IMR-90 (cell line): ENCODE measurements at regions not wholly inside any gene's neighbourhood (a gene's known extent, or its start where the extent isn't known, plus 50 kb on each side); places are given as distances from the start of the nearest gene placed in this dataset.

ENCODE experiments used
- ATAC-seq: fragments of 200-7000 bp; cut with Tn5 transposase; 2 replicates; pipeline ENCODE4 v1.9.1; 2020; ENCODE audit warnings: low read depth, mild to moderate bottlenecking, moderate library complexity
- BruUV-seq: library from RNA; stranded (reverse); fragments of 400-500 nt; replicated peaks from 2 replicates; lab custom pipeline; 2021; lab: Mats Ljungman, UMichigan
- CTCF ChIA-PET: fragments of 300-600 bp; formaldehyde crosslinking; extraction: SDS; loops from one replicate; lab custom pipeline; 2021; ENCODE audit warnings: antibody characterized with exemption; lab: Yijun Ruan, JAX
- POLR2A ChIA-PET: fragments of 300-600 bp; sonication (Branson Sonifier 250); formaldehyde crosslinking; loops from one replicate; lab custom pipeline; 2022; ENCODE audit warnings: antibody characterized with exemption; ENCODE audit not compliant: unreplicated experiment; lab: Charles Lee
- DNase-seq: peaks from one replicate; pipeline ENCODE4 v3.0.0; 2013
- H2AFZ ChIP-seq: replicated peaks from 2 replicates; pipeline ENCODE3; 2013; ENCODE audit warnings: low read length, mild to moderate bottlenecking; ENCODE audit not compliant: poor library complexity
- H2AK5ac ChIP-seq: 2 replicates; pipeline ENCODE4 v1.6.1; 2013; ENCODE audit warnings: low read depth, low read length, inconsistent platforms
- H2AK9ac ChIP-seq: replicated peaks from 2 replicates; pipeline ENCODE3; 2013; ENCODE audit warnings: mild to moderate bottlenecking, low read depth, low read length, moderate library complexity; ENCODE audit not compliant: poor library complexity
- H2BK120ac ChIP-seq: 2 replicates; pipeline ENCODE4 v1.6.1; 2013; ENCODE audit warnings: low read depth, low read length, inconsistent platforms
- H2BK15ac ChIP-seq: 3 replicates; pipeline ENCODE4 v1.6.1; 2013; ENCODE audit warnings: low read depth, low read length, inconsistent platforms
- H2BK20ac ChIP-seq: 2 replicates; pipeline ENCODE4 v1.6.1; 2013; ENCODE audit warnings: low read depth, mild to moderate bottlenecking, inconsistent platforms, low read length, moderate library complexity
- H2BK5ac ChIP-seq: 2 replicates; pipeline ENCODE4 v1.6.1; 2013; ENCODE audit warnings: mild to moderate bottlenecking, low read depth, low read length, inconsistent platforms; ENCODE audit not compliant: poor library complexity, severe bottlenecking
- H3K14ac ChIP-seq: replicated peaks from 2 replicates; pipeline ENCODE4 v1.6.1; 2013; ENCODE audit warnings: low read depth, low read length, inconsistent platforms
- H3K18ac ChIP-seq: 2 replicates; pipeline ENCODE4 v1.6.1; 2013; ENCODE audit warnings: low read depth, low read length, control low read depth
- H3K23ac ChIP-seq: 2 replicates; pipeline ENCODE4 v1.6.1; 2013; ENCODE audit warnings: low read depth, low read length, inconsistent platforms
- H3K27ac ChIP-seq: 2 replicates; pipeline ENCODE4 v1.5.1; 2013; ENCODE audit warnings: mild to moderate bottlenecking, control low read depth, low read length; ENCODE audit not compliant: insufficient read depth
- H3K27me3 ChIP-seq: 2 replicates; pipeline ENCODE4 v1.6.1; 2013; ENCODE audit warnings: low read length; ENCODE audit not compliant: control insufficient read depth, insufficient read depth
- H3K36me3 ChIP-seq: 2 replicates; pipeline ENCODE4 v1.6.1; 2013; ENCODE audit warnings: low read length, mixed read lengths; ENCODE audit not compliant: control insufficient read depth, insufficient read depth
- H3K4ac ChIP-seq: 2 replicates; pipeline ENCODE4 v1.6.1; 2013; ENCODE audit warnings: low read depth, low read length, inconsistent platforms
- H3K4me1 ChIP-seq: 2 replicates; pipeline ENCODE4 v1.6.1; 2013; ENCODE audit warnings: low read length, mixed read lengths; ENCODE audit not compliant: control insufficient read depth, insufficient read depth
- H3K4me2 ChIP-seq: 2 replicates; pipeline ENCODE4 v1.6.1; 2013; ENCODE audit warnings: low read depth, mild to moderate bottlenecking, control low read depth, low read length, moderate library complexity
- H3K4me3 ChIP-seq: 2 replicates; pipeline ENCODE4 v1.5.1; 2013; ENCODE audit warnings: low read depth, mild to moderate bottlenecking, control low read depth, low read length, moderate library complexity; ENCODE audit not compliant: insufficient read depth
- H3K56ac ChIP-seq: 2 replicates; pipeline ENCODE4 v1.6.1; 2013; ENCODE audit warnings: low read length, inconsistent platforms; ENCODE audit not compliant: insufficient read depth; ENCODE audit errors: extremely low read depth
- H3K79me1 ChIP-seq, 2 experiments: 2 replicates each; pipeline ENCODE4 v1.6.1; 2013; ENCODE audit warnings: low read length in 2 of 2, inconsistent platforms in 1 of 2, low read depth in 1 of 2
- H3K9ac ChIP-seq: 2 replicates; pipeline ENCODE4 v1.6.1; 2013; ENCODE audit warnings: low read depth, low read length, control low read depth
- H3K9me1 ChIP-seq: 2 replicates; pipeline ENCODE4 v1.6.1; 2013; ENCODE audit warnings: low read length, inconsistent platforms; ENCODE audit not compliant: insufficient read depth
- H3K9me3 ChIP-seq: 2 replicates; pipeline ENCODE4 v1.6.1; 2013; ENCODE audit warnings: low read length; ENCODE audit not compliant: control insufficient read depth, insufficient read depth
- H4K20me1 ChIP-seq: 2 replicates; pipeline ENCODE4 v1.6.1; 2013; ENCODE audit warnings: low read length, inconsistent platforms; ENCODE audit not compliant: insufficient read depth
- H4K5ac ChIP-seq: 2 replicates; pipeline ENCODE4 v1.6.1; 2013; ENCODE audit warnings: mild to moderate bottlenecking, low read depth, low read length, control low read depth
- H4K8ac ChIP-seq, 2 experiments: 2 replicates each; pipeline ENCODE4 v1.6.1; 2013; ENCODE audit warnings: low read depth in 2 of 2, low read length in 2 of 2, control low read depth in 1 of 2, inconsistent platforms in 1 of 2
- H4K91ac ChIP-seq: 2 replicates; pipeline ENCODE4 v1.6.1; 2013; ENCODE audit warnings: low read depth, low read length, inconsistent platforms; ENCODE audit not compliant: insufficient read depth
- FOS ChIP-seq: fragments of 150-350 bp; IDR thresholded peaks from 2 replicates; pipeline ENCODE4 v1.6.1; 2016; ENCODE audit warnings: low read depth, low read length
- MXI1 ChIP-seq: IDR thresholded peaks from 2 replicates; pipeline ENCODE4 v1.6.1; 2012; ENCODE audit warnings: low read depth, mild to moderate bottlenecking, low read length, moderate library complexity, borderline replicate concordance
- RFX5 ChIP-seq: IDR thresholded peaks from 2 replicates; pipeline ENCODE4 v1.8.0; 2012; ENCODE audit warnings: low read depth, mild to moderate bottlenecking, low read length, moderate library complexity
- WGBS, 2 experiments: methylation state at CpG; one replicate each; pipeline versions ENCODE4 v1.1.5 to v1.1.7; 2013; ENCODE audit warnings: missing lambda C conversion rate in 2 of 2; ENCODE audit not compliant: insufficient read length in 1 of 2; ENCODE audit errors: extremely low coverage in 2 of 2; 5-methylcytosine and 5-hydroxymethylcytosine counted together
- dilution Hi-C: fragments of 300-500 bp; cut with HindIII; formaldehyde crosslinking; loops from one replicate; pipeline ENCODE4 v1.14.3; 2018; ENCODE audit warnings: low sequenced_read_pairs; ENCODE audit not compliant: unreplicated experiment
- in situ Hi-C: fragments of 300-500 bp; cut with MboI; formaldehyde crosslinking; loops from 3 replicates; pipeline ENCODE4 v1.14.3; 2019; ENCODE audit warnings: low sequenced_read_pairs, inconsistent platforms, mixed read lengths
- intact Hi-C: fragments of 100-400 bp; cut with micrococcal nuclease; formaldehyde crosslinking; loops from 2 replicates; pipeline ENCODE4 v1.10.0; 2022
- TF ChIP-seq, protein P1 (sequence below): fragments of 150-350 bp; IDR thresholded peaks from 2 replicates; pipeline ENCODE4 v1.6.1; 2017; ENCODE audit warnings: mild to moderate bottlenecking, antibody characterized with exemption, low read length, low read depth

DNA sequence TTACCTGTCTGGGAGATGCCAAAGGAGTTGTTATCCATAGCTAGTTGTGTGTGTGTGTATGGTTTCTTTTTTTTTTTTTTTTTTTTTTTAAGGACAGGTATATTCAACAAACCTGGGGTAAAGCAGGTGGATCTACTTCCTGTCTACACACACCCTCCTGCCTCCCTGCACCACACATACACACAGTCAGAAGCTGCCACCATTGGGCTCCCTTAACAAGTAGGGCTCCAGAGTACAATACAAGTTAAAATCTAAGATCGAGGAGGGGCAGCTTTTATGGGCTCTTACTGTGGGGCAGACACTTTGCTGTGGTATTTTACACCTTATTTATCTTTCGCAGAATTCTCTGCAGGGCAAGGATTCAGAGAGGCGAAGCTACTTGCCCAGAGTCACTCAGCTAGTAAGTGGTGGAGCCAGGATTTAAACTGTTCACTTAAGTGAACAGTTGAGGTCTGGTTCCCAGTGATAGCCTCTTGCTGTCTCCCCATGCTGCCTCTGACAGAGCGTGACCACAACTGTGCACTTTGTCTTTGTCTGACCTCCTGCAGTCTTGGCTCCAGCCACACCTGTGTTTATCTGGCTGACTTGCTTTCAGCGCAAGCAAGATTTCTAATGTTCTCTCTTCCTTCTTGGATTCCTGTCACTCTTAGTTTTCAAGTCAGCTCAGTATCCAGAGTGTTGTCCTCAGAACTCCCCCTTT lies 135.0 kb downstream of the CSNK2A3 start:
- Histone ChIP-seq H3K79me1 (no peaks in the 10 kb centered on the region), H3K4me1 (no peaks in the 10 kb centered on the region), H4K91ac (no peak overlapping the region), H4K20me1 (no peaks in the 10 kb centered on the region), H2BK5ac (no peak overlapping the region), H3K56ac (no peak overlapping the region), H3K27me3 (peaks cover 43% of the 10 kb centered on the region), H4K8ac (no peak overlapping the region), H3K36me3 (no peaks in the 10 kb centered on the region), H3K9ac (no peak overlapping the region), H2AFZ (no peak overlapping the region), H2BK20ac (no peak overlapping the region), H2AK5ac (no peak overlapping the region), H4K5ac (no peak overlapping the region), H3K9me1 (no peaks in the 10 kb centered on the region), H3K27ac (no peak overlapping the region), H2BK15ac (no peak overlapping the region), H3K4ac (no peak overlapping the region), H3K14ac (no peak overlapping the region), H3K9me3 (no peaks in the 10 kb centered on the region), H3K4me3 (no peak overlapping the region), H2AK9ac (no peak overlapping the region), H3K4me2 (no peak overlapping the region), H3K23ac (no peak overlapping the region), H3K18ac (no peak overlapping the region), H2BK120ac (no peak overlapping the region)
- 59% methylated on average over 5 of the region's 5 CpGs; no CpG with 5 or more reads in 1 of the 2 experiments for WGBS, 2 experiments
- dilution Hi-C loops (no loop called here), in situ Hi-C loops (no loop called here), intact Hi-C loops (no loop called here)
- BruUV-seq = no TSS peak
- ChIA-PET POLR2A (no interaction called here), CTCF (interaction anchor here (0.6 kb wide), 1 partner anchor 11 kb away, joined by 7 read pairs; no protein-coding TSS in a partner anchor)
- DNase-seq (no peak), ATAC-seq (no peak)
- TF ChIP-seq FOS (no peak), RFX5 (no peak), MXI1 (no peak)
- TF ChIP-seq, protein P1, sequence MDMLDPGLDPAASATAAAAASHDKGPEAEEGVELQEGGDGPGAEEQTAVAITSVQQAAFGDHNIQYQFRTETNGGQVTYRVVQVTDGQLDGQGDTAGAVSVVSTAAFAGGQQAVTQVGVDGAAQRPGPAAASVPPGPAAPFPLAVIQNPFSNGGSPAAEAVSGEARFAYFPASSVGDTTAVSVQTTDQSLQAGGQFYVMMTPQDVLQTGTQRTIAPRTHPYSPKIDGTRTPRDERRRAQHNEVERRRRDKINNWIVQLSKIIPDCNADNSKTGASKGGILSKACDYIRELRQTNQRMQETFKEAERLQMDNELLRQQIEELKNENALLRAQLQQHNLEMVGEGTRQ = no peak
